ENCODE measurements at regions not wholly inside any gene's neighbourhood (a gene's known extent, or its start where the extent isn't known, plus 50 kb on each side); places are given as distances from the start of the nearest gene placed in this dataset.

DNA sequence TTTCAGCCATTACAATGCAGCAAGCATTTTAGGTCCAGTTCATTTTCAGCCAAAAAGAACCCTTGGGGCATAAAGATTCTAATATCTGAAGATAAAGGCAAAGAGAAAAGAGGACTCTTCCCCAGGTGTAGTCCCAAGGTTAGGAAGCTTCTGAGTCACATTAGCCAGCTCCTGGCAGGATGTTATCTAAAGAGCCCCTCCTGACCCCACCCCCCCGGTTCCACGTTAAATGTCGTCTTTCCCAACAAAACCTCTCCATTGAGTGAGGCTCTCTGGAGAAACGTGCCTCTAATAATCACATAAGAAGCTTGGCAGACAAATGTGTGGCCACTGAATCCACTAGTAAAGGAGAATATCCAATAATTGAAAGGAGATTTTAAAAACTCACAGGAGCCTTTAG is 267.7 kb downstream of the GALC start:
- TF ChIP-seq, protein P1, sequence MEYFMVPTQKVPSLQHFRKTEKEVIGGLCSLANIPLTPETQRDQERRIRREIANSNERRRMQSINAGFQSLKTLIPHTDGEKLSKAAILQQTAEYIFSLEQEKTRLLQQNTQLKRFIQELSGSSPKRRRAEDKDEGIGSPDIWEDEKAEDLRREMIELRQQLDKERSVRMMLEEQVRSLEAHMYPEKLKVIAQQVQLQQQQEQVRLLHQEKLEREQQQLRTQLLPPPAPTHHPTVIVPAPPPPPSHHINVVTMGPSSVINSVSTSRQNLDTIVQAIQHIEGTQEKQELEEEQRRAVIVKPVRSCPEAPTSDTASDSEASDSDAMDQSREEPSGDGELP (IDR thresholded peaks at IDR 0.05; ENCODE audit: borderline replicate concordance, low read depth) = no peak
- TF ChIP-seq, protein P2, sequence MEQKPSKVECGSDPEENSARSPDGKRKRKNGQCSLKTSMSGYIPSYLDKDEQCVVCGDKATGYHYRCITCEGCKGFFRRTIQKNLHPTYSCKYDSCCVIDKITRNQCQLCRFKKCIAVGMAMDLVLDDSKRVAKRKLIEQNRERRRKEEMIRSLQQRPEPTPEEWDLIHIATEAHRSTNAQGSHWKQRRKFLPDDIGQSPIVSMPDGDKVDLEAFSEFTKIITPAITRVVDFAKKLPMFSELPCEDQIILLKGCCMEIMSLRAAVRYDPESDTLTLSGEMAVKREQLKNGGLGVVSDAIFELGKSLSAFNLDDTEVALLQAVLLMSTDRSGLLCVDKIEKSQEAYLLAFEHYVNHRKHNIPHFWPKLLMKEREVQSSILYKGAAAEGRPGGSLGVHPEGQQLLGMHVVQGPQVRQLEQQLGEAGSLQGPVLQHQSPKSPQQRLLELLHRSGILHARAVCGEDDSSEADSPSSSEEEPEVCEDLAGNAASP (CRISPR knock-in tag; IDR thresholded peaks at IDR 0.05; ENCODE audit: borderline replicate concordance) = no peak
- TF ChIP-seq POLR2G (IDR thresholded peaks at IDR 0.05; ENCODE audit: low read depth, low read length) = no peak
- TF ChIP-seq, protein P3, sequence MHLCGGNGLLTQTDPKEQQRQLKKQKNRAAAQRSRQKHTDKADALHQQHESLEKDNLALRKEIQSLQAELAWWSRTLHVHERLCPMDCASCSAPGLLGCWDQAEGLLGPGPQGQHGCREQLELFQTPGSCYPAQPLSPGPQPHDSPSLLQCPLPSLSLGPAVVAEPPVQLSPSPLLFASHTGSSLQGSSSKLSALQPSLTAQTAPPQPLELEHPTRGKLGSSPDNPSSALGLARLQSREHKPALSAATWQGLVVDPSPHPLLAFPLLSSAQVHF (CRISPR knock-in tag; IDR thresholded peaks at IDR 0.05) = no peak
- no peak for TF ChIP-seq ZSCAN12 (CRISPR knock-in tag; IDR thresholded peaks at IDR 0.05)
- Histone ChIP-seq H3K9me3 (ENCODE audit: low read length) (no peaks in the 10 kb centered on the region), H3K9ac (ENCODE audit: insufficient read depth, low read depth, low read length) (no peak overlapping the region), H3K79me2 (ENCODE audit: insufficient read depth, low read length) (no peaks in the 10 kb centered on the region), H3K27me3 (ENCODE audit: control insufficient read depth in 1 of 2, insufficient read depth in 2 of 2, low read length in 2 of 2) (no peaks in the 10 kb centered on the region), H3K36me3 (replicated peaks in 1 of 2; ENCODE audit: control insufficient read depth in 1 of 2, insufficient read depth in 2 of 2, low read length in 2 of 2) (no peaks in the 10 kb centered on the region), H3K4me1 (ENCODE audit: insufficient read depth, low read length) (no peaks in the 10 kb centered on the region), H3K4me2 (ENCODE audit: low read depth, low read length) (no peak overlapping the region), H3K4me3 (replicated peaks in 1 of 3; ENCODE audit: insufficient read depth in 1 of 3, low read depth in 2 of 3, low read length in 3 of 3) (no peak overlapping the region), H3K27ac (ENCODE audit: extremely low read length, insufficient read depth, low read length) (no peak overlapping the region), H2AFZ (ENCODE audit: low read length) (no peak overlapping the region), H4K20me1 (ENCODE audit: insufficient read depth, low read length) (no peaks in the 10 kb centered on the region)
- in situ Hi-C loops (cut with HindIII; ENCODE audit: extremely low pct_ligation_motif_present, low pct_unique_long_range_greater_than_20kb) = no loop called here
- WGBS (ENCODE audit: low lambda C conversion rate) = 0% methylated on average over 4 of the region's 4 CpGs
- no TSS peak for BruUV-seq (replicated peaks)
- POLR2A ChIA-PET = no interaction called here
- no peak for DNase-seq (ENCODE audit: low spot score)
- no peak for FAIRE-seq
- intact Hi-C loops (cut with micrococcal nuclease; ENCODE audit: unreplicated experiment) = no loop called here
- CTCF ChIA-PET (ENCODE audit: low intra/inter-chr PET ratio, low total read pairs) = no interaction called here
- ATAC-seq = no peak
